Retinal pigment epithelial cell (primary cell): ENCODE measurements at regions not wholly inside any gene's neighbourhood (a gene's known extent, or its start where the extent isn't known, plus 50 kb on each side); places are given as distances from the start of the nearest gene placed in this dataset.

ENCODE experiments used
- DNase-seq: peaks from one replicate; pipeline ENCODE4 v3.0.0-alpha.2; 2010; ENCODE audit warnings: low read depth
- H3K4me3 ChIP-seq: 2 replicates; pipeline ENCODE4 v1.5.1; 2011; ENCODE audit warnings: mild to moderate bottlenecking, low read length, control low read depth, moderate library complexity
- TF ChIP-seq, protein P1 (sequence below): conservative IDR thresholded peaks from 2 replicates; pipeline ENCODE4 v1.5.1; 2011; ENCODE audit warnings: low read depth, low read length, control low read depth, inconsistent platforms

DNA sequence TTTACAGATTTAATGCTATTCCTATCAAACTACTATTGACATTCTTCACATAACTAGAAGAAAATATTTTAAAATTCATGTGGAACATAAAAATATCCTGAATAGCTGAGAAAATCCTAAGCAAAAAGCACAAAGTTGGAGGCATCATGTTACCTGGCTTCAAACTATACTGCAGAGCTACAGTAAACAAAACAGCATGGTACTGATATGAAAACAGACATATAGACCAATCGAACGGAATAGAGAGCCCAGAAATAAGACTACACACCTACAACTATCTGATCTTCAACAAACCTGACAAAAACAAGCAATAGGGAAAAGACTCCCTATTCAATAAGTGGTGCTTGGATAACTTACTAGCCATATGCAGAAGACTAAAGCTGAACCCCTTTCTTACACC lies 273.4 kb upstream of the GRIA3 start:
- TF ChIP-seq, protein P1, sequence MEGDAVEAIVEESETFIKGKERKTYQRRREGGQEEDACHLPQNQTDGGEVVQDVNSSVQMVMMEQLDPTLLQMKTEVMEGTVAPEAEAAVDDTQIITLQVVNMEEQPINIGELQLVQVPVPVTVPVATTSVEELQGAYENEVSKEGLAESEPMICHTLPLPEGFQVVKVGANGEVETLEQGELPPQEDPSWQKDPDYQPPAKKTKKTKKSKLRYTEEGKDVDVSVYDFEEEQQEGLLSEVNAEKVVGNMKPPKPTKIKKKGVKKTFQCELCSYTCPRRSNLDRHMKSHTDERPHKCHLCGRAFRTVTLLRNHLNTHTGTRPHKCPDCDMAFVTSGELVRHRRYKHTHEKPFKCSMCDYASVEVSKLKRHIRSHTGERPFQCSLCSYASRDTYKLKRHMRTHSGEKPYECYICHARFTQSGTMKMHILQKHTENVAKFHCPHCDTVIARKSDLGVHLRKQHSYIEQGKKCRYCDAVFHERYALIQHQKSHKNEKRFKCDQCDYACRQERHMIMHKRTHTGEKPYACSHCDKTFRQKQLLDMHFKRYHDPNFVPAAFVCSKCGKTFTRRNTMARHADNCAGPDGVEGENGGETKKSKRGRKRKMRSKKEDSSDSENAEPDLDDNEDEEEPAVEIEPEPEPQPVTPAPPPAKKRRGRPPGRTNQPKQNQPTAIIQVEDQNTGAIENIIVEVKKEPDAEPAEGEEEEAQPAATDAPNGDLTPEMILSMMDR, result no peak
- no peak for DNase-seq
- no peak overlapping the region for H3K4me3 ChIP-seq

DNA sequence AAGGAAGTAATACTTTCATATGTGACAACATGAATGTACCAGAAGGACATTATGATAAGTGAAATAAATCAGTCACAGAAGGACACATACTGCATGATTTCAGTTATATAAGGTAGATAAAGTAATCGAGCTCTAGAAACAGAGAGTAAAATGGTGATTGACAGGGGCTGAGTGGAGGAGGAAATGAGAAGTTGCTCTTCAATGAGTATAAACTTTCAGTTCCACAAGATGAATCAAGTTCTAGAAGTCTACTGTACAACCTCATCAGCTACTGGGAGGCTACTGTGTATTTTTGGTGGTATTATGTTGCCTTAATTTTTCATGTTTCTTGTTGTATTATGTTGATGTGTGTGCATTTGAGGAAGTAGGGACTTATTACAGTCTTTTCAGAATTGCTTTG lies 270.9 kb upstream of the GRIA3 start:
- TF ChIP-seq, protein P1, result no peak
- DNase-seq, result no peak
- no peak overlapping the region for H3K4me3 ChIP-seq

GRCh38 chrX:122913764-122914163 lies 270.3 kb upstream of the GRIA3 start:
- no peak for DNase-seq
- TF ChIP-seq, protein P1, result no peak

GRCh38 chrX:122914256-122914655 lies 269.8 kb upstream of the GRIA3 start:
- TF ChIP-seq, protein P1, result no peak
- no peak overlapping the region for H3K4me3 ChIP-seq
- DNase-seq, result no peak

More at GRCh38 chrX:122913764-122914163, 270.3 kb upstream of the GRIA3 start:
- no peak overlapping the region for H3K4me3 ChIP-seq

- TF ChIP-seq, protein P1, result no peak
- no peak for DNase-seq
These were observed 249.9 kb upstream of the GRIA3 start for GRCh38 chrX:122934131-122934530.

GRCh38 chrX:122940199-122940598 lies 243.9 kb upstream of the GRIA3 start:
- no peak for DNase-seq
- no peak overlapping the region for H3K4me3 ChIP-seq
- TF ChIP-seq, protein P1, result no peak

More at GRCh38 chrX:122934131-122934530, 249.9 kb upstream of the GRIA3 start:
- no peak overlapping the region for H3K4me3 ChIP-seq

- DNase-seq, result no peak
- no peak overlapping the region for H3K4me3 ChIP-seq
- TF ChIP-seq, protein P1, result no peak
These were observed 242.3 kb upstream of the GRIA3 start for GRCh38 chrX:122941806-122942205.
